ENCODE measurements at regions not wholly inside any gene's neighbourhood (a gene's known extent, or its start where the extent isn't known, plus 50 kb on each side); places are given as distances from the start of the nearest gene placed in this dataset.

DNA sequence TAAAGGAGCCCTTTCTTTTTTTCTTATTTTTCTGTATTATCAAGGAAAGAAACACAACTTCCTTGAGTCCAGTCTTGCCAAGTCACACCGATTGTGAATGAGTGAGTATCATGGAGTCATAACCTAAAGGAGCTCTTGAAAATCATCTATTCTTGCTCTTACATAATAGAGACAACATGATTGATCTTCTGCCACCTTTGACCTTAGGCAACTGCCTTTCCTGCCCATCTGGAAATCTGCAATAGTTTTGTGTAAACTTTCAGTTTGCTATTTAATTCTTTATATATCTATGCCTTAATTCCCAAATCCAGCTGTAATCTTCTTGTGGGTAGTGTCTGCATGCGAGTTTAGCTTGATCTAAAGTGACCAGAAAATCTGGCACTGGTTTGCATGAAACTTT is 149.9 kb upstream of the FST start:
- ChIA-PET POLR2A (no interaction called here), CTCF (ENCODE audit: unreplicated experiment) (no interaction called here)
- intact Hi-C loops (cut with micrococcal nuclease; ENCODE audit: unreplicated experiment), result no loop called here
- H3K27ac ChIP-seq (ENCODE audit: low read depth, low read length, poor library complexity, severe bottlenecking), result no peak overlapping the region
- no peaks in the 10 kb centered on the region for H4K20me1 ChIP-seq (ENCODE audit: insufficient read depth, low read length)
- no peak overlapping the region for H2AFZ ChIP-seq (ENCODE audit: low read length)
- H3K79me2 ChIP-seq (ENCODE audit: insufficient read depth, low read depth, low read length), result no peaks in the 10 kb centered on the region
- H3K9me2 ChIP-seq (ENCODE audit: insufficient read depth, low read length), result no peaks in the 10 kb centered on the region
- no peaks in the 10 kb centered on the region for H3K4me1 ChIP-seq (ENCODE audit: insufficient read depth, low read length, poor library complexity, severe bottlenecking)
- no peak for TF ChIP-seq EZH2phosphoT487 (IDR thresholded peaks at IDR 0.05; ENCODE audit: borderline replicate concordance, low read depth, low read length)
- TF ChIP-seq, protein P1, sequence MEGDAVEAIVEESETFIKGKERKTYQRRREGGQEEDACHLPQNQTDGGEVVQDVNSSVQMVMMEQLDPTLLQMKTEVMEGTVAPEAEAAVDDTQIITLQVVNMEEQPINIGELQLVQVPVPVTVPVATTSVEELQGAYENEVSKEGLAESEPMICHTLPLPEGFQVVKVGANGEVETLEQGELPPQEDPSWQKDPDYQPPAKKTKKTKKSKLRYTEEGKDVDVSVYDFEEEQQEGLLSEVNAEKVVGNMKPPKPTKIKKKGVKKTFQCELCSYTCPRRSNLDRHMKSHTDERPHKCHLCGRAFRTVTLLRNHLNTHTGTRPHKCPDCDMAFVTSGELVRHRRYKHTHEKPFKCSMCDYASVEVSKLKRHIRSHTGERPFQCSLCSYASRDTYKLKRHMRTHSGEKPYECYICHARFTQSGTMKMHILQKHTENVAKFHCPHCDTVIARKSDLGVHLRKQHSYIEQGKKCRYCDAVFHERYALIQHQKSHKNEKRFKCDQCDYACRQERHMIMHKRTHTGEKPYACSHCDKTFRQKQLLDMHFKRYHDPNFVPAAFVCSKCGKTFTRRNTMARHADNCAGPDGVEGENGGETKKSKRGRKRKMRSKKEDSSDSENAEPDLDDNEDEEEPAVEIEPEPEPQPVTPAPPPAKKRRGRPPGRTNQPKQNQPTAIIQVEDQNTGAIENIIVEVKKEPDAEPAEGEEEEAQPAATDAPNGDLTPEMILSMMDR (conservative IDR thresholded peaks at IDR 0.05; ENCODE audit: low read length), result no peak
- no TSS peak for BruUV-seq (replicated peaks)
- H3K36me3 ChIP-seq (ENCODE audit: insufficient read depth, low read length), result no peaks in the 10 kb centered on the region
- no peak overlapping the region for H3K4me2 ChIP-seq (ENCODE audit: low read length)
- H3K9me3 ChIP-seq (ENCODE audit: low read length), result no peaks in the 10 kb centered on the region
- no peak for DNase-seq (ENCODE audit: low spot score)
- no peak overlapping the region for H3K4me3 ChIP-seq (ENCODE audit: low read depth, low read length, poor library complexity, severe bottlenecking)

DNA sequence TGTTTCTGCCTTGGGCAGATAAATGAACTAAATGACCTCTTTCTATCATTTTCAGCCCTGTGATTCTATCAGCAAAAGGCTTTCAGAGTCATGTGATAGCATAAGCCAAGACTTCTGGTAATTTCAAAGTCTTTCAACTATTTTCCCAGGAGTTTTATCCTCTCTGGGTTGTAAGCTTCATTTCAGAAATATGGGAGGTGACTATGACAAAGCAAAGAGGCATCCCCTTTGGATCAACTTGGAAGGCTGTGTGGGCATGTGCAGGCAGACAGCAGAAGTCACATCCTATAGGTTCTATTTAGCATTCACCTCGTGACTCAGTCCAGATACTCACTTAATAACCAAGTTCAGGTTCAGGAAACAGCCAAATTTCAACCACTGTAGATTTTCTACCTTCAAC is 149.0 kb upstream of the FST start:
- intact Hi-C loops (cut with micrococcal nuclease; ENCODE audit: unreplicated experiment), result no loop called here
- ChIA-PET POLR2A (no interaction called here), CTCF (ENCODE audit: unreplicated experiment) (no interaction called here)
- TF ChIP-seq, protein P1 (conservative IDR thresholded peaks at IDR 0.05; ENCODE audit: low read length), result no peak
- no peak for TF ChIP-seq EZH2phosphoT487 (IDR thresholded peaks at IDR 0.05; ENCODE audit: borderline replicate concordance, low read depth, low read length)
- DNase-seq (ENCODE audit: low spot score), result no peak
- H3K36me3 ChIP-seq (ENCODE audit: insufficient read depth, low read length), result no peaks in the 10 kb centered on the region
- no peaks in the 10 kb centered on the region for H3K4me1 ChIP-seq (ENCODE audit: insufficient read depth, low read length, poor library complexity, severe bottlenecking)
- H3K4me2 ChIP-seq (ENCODE audit: low read length), result no peak overlapping the region
- H3K9me2 ChIP-seq (ENCODE audit: insufficient read depth, low read length), result no peaks in the 10 kb centered on the region
- H4K20me1 ChIP-seq (ENCODE audit: insufficient read depth, low read length), result no peaks in the 10 kb centered on the region
- H3K79me2 ChIP-seq (ENCODE audit: insufficient read depth, low read depth, low read length), result no peaks in the 10 kb centered on the region
- H2AFZ ChIP-seq (ENCODE audit: low read length), result no peak overlapping the region
- no peaks in the 10 kb centered on the region for H3K9me3 ChIP-seq (ENCODE audit: low read length)
- H3K27ac ChIP-seq (ENCODE audit: low read depth, low read length, poor library complexity, severe bottlenecking), result no peak overlapping the region
- no peak overlapping the region for H3K4me3 ChIP-seq (ENCODE audit: low read depth, low read length, poor library complexity, severe bottlenecking)
- no TSS peak for BruUV-seq (replicated peaks)

DNA sequence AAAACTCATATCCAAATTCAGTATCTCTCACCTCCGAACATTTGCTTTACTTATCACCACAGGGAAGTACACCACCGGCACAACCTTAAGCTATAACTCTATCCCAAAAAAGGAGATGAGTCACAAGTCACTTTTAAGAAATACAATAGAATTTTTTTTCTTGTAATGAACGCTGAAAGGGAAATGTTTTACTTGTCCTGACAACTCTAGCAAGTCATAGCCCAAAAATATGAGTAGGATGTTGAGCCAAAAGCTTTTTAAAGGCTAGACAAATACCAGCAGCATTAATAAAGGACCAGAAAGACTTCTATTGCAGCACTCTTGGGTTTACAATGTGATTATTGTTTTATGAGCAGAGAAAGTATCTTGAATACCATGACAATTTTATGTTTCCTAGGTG is 147.3 kb upstream of the FST start:
- CTCF ChIA-PET (ENCODE audit: unreplicated experiment), result no interaction called here
- Histone ChIP-seq H3K4me3 (ENCODE audit: low read depth, low read length, poor library complexity, severe bottlenecking) (no peak overlapping the region), H3K4me2 (ENCODE audit: low read length) (no peak overlapping the region), H3K27ac (ENCODE audit: low read depth, low read length, poor library complexity, severe bottlenecking) (no peak overlapping the region), H4K20me1 (ENCODE audit: insufficient read depth, low read length) (no peaks in the 10 kb centered on the region), H3K9me2 (ENCODE audit: insufficient read depth, low read length) (no peaks in the 10 kb centered on the region), H3K79me2 (ENCODE audit: insufficient read depth, low read depth, low read length) (no peaks in the 10 kb centered on the region), H2AFZ (ENCODE audit: low read length) (no peak overlapping the region), H3K9me3 (ENCODE audit: low read length) (no peaks in the 10 kb centered on the region), H3K36me3 (ENCODE audit: insufficient read depth, low read length) (no peaks in the 10 kb centered on the region), H3K4me1 (ENCODE audit: insufficient read depth, low read length, poor library complexity, severe bottlenecking) (no peaks in the 10 kb centered on the region)
- POLR2A ChIA-PET, result no interaction called here
- DNase-seq (ENCODE audit: low spot score), result no peak
- BruUV-seq (replicated peaks), result no TSS peak
- intact Hi-C loops (cut with micrococcal nuclease; ENCODE audit: unreplicated experiment), result no loop called here
- no peak for TF ChIP-seq EZH2phosphoT487 (IDR thresholded peaks at IDR 0.05; ENCODE audit: borderline replicate concordance, low read depth, low read length)
- TF ChIP-seq, protein P1 (conservative IDR thresholded peaks at IDR 0.05; ENCODE audit: low read length), result no peak

All from OCI-LY7 (cell line).